ENCODE measurements at regions not wholly inside any gene's neighbourhood (a gene's known extent, or its start where the extent isn't known, plus 50 kb on each side); places are given as distances from the start of the nearest gene placed in this dataset.
"Not testable (repeated sequence)": the region's sequence is repeated elsewhere in the genome, so short reads cannot be mapped to it uniquely, and the experiment has no call there.

GRCh38 chr1:206320227-206320626 lies 116.9 kb downstream of the SRGAP2 start:
- TF ChIP-seq CTCF (conservative IDR thresholded peaks at IDR 0.05; ENCODE audit: low read depth in 2 of 2); POLR2AphosphoS5 (IDR thresholded peaks at IDR 0.05; ENCODE audit: low read depth); EZH2 (IDR thresholded peaks at IDR 0.05; ENCODE audit: low read depth, unreplicated experiment); ZNF462 (CRISPR knock-in tag; IDR thresholded peaks at IDR 0.05); EZH2phosphoT487 (IDR thresholded peaks at IDR 0.05; ENCODE audit: unreplicated experiment); ETS1 (IDR thresholded peaks at IDR 0.05); NANOG (IDR thresholded peaks at IDR 0.05; ENCODE audit: borderline replicate concordance); CREB1 (CRISPR knock-in tag; IDR thresholded peaks at IDR 0.05; ENCODE audit: low read depth); STAT1 (IDR thresholded peaks at IDR 0.05; ENCODE audit: unreplicated experiment); REST (IDR thresholded peaks at IDR 0.05; ENCODE audit: unreplicated experiment): not testable (repeated sequence)

All from GM23338 (cell line).